ENCODE measurements at regions not wholly inside any gene's neighbourhood (a gene's known extent, or its start where the extent isn't known, plus 50 kb on each side); places are given as distances from the start of the nearest gene placed in this dataset.
"Not testable (repeated sequence)": the region's sequence is repeated elsewhere in the genome, so short reads cannot be mapped to it uniquely, and the experiment has no call there.

- WGBS: 87% methylated on average over 1 of the region's 1 CpG
- no peak overlapping the region for H3K27ac ChIP-seq (ENCODE audit: low read depth)
- H3K4me3 ChIP-seq (ENCODE audit: low read depth, low read length): no peak overlapping the region
- no peak for DNase-seq (ENCODE audit: extremely low spot score)
- H3K4me1 ChIP-seq (ENCODE audit: insufficient read depth): no peaks in the 10 kb centered on the region
- no peaks in the 10 kb centered on the region for H3K36me3 ChIP-seq (ENCODE audit: insufficient read depth)
Observed at GRCh38 chr19:30854207-30854606, 482.0 kb downstream of the ZNF536 start.

- no peaks in the 10 kb centered on the region for H3K4me1 ChIP-seq (ENCODE audit: insufficient read depth)
- WGBS: 98% methylated on average over 3 of the region's 3 CpGs
- DNase-seq (ENCODE audit: extremely low spot score): no peak
Observed at GRCh38 chr19:30853036-30853435, 480.9 kb downstream of the ZNF536 start.

GRCh38 chr19:30852168-30852567 lies 480.0 kb downstream of the ZNF536 start:
- Histone ChIP-seq H3K27ac (ENCODE audit: low read depth) (no peak overlapping the region), H3K4me3 (ENCODE audit: low read depth, low read length) (no peak overlapping the region), H3K4me1 (ENCODE audit: insufficient read depth) (no peaks in the 10 kb centered on the region), H3K36me3 (ENCODE audit: insufficient read depth) (no peaks in the 10 kb centered on the region)
- no peak for DNase-seq (ENCODE audit: extremely low spot score)
- 94% methylated on average over 10 of the region's 10 CpGs for WGBS

More at GRCh38 chr19:30853036-30853435, 480.9 kb downstream of the ZNF536 start:
- Histone ChIP-seq H3K27ac (ENCODE audit: low read depth) (no peak overlapping the region), H3K4me3 (ENCODE audit: low read depth, low read length) (no peak overlapping the region), H3K36me3 (ENCODE audit: insufficient read depth) (no peaks in the 10 kb centered on the region)

DNA sequence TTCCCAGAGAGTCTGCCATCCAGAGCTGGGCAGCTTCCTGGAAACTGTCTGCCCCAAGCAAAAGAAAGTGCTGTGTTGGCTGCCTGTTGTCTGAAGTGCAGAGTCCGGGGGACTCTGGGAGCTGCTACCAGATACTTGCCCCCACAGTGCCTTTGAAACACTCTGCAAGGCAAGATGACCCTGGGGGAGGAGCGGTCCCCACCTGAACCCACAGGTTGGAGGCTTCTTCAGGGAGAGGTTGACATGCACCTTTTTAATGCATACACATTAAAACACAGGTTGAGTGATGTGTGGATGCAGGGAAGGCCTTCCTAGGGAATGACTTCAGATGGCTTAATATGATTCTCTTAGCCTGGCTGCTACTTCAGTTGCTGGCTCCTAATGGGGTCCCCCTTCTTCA lies 479.5 kb downstream of the ZNF536 start:
- Histone ChIP-seq H3K27ac (ENCODE audit: low read depth) (no peak overlapping the region), H3K4me1 (ENCODE audit: insufficient read depth) (no peaks in the 10 kb centered on the region), H3K36me3 (ENCODE audit: insufficient read depth) (no peaks in the 10 kb centered on the region), H3K4me3 (ENCODE audit: low read depth, low read length) (no peak overlapping the region)
- 93% methylated on average over 2 of the region's 2 CpGs for WGBS
- no peak for DNase-seq (ENCODE audit: extremely low spot score)

DNA sequence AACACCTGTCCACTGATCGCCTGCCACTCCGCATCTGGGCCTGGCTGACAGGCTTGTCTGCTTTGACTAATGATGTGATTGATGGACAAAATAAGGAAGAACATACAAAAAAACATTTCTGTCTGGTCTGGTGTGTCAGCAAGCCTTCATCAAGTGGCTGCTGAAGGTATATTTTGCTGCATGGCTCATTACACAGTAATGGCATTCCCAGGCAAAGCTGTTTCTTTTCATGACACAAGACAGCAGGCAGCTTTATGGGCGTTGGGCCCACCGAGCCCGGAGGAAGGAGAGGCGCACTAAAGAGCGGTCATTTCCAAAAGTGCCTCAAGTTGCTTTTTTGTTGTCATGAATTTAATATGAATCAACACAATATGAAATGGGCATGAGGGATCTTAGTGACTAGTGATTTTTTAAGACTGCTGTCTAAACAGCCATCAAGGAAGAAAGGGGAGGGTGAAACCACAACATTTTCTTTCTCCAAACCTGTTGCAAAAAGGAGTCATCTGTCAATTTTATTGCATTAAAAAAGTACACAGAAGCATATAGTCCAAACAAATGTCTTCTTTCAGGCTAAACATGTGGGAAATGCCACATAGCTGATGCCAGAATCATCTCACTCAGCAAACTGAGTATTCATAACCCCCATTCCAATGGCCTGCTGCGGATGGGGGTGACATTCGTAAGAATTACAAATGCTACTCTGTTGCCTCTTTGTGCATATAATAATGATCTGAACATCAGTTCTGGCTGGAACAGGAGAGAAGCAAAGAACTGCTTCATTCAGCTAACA lies 476.6 kb downstream of the ZNF536 start:
- H3K4me3 ChIP-seq (ENCODE audit: low read depth, low read length): no peak overlapping the region
- no peaks in the 10 kb centered on the region for H3K4me1 ChIP-seq (ENCODE audit: insufficient read depth)
- no peak overlapping the region for H3K27ac ChIP-seq (ENCODE audit: low read depth)
- DNase-seq (ENCODE audit: extremely low spot score): no peak
- no peaks in the 10 kb centered on the region for H3K36me3 ChIP-seq (ENCODE audit: insufficient read depth)
- 47% methylated on average over 9 of the region's 9 CpGs for WGBS

GRCh38 chr19:30846102-30846501 lies 473.9 kb downstream of the ZNF536 start:
- 90% methylated on average over 13 of the region's 13 CpGs for WGBS
- no peak overlapping the region for H3K4me3 ChIP-seq (ENCODE audit: low read depth, low read length)
- H3K36me3 ChIP-seq (ENCODE audit: insufficient read depth): no peaks in the 10 kb centered on the region
- DNase-seq (ENCODE audit: extremely low spot score): no peak
- no peaks in the 10 kb centered on the region for H3K4me1 ChIP-seq (ENCODE audit: insufficient read depth)
- H3K27ac ChIP-seq (ENCODE audit: low read depth): no peak overlapping the region

GRCh38 chr19:30842926-30843325 lies 470.7 kb downstream of the ZNF536 start:
- DNase-seq (ENCODE audit: extremely low spot score): no peak
- Histone ChIP-seq H3K36me3 (ENCODE audit: insufficient read depth) (no peaks in the 10 kb centered on the region), H3K4me3 (ENCODE audit: low read depth, low read length) (no peak overlapping the region), H3K27ac (ENCODE audit: low read depth) (no peak overlapping the region), H3K4me1 (ENCODE audit: insufficient read depth) (no peaks in the 10 kb centered on the region)
- WGBS: 88% methylated on average over 8 of the region's 8 CpGs

DNA sequence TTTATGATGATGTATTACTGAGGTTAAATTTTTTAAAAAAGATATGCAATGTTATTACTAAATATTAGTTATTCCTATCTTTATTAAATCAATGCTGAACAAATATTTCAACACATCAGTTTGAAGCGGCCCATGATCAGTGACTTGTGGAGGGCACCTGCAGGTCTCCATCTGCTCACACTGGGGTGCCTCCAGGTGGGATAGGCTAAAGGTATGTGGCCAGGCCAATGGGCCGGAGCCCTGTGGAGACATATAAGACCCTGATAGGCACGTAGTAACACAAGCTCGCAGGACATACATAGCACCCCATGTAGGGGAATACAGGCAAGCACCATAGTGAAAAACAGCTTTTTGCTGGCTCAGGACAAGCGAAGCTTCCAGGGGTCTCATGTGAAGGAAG lies 469.8 kb downstream of the ZNF536 start:
- DNase-seq (ENCODE audit: extremely low spot score): no peak
- Histone ChIP-seq H3K4me3 (ENCODE audit: low read depth, low read length) (no peak overlapping the region), H3K4me1 (ENCODE audit: insufficient read depth) (no peaks in the 10 kb centered on the region), H3K36me3 (ENCODE audit: insufficient read depth) (no peaks in the 10 kb centered on the region), H3K27ac (ENCODE audit: low read depth) (no peak overlapping the region)
- 98% methylated on average over 5 of the region's 5 CpGs for WGBS

- no peak for DNase-seq (ENCODE audit: extremely low spot score)
- WGBS: 76% methylated on average over 5 of the region's 5 CpGs
- no peaks in the 10 kb centered on the region for H3K4me1 ChIP-seq (ENCODE audit: insufficient read depth)
- H3K4me3 ChIP-seq (ENCODE audit: low read depth, low read length): no peak overlapping the region
- H3K36me3 ChIP-seq (ENCODE audit: insufficient read depth): no peaks in the 10 kb centered on the region
- no peak overlapping the region for H3K27ac ChIP-seq (ENCODE audit: low read depth)
Observed at GRCh38 chr19:30830875-30831274, 458.7 kb downstream of the ZNF536 start.

GRCh38 chr19:30825505-30825904 lies 453.3 kb downstream of the ZNF536 start:
- 93% methylated on average over 5 of the region's 5 CpGs for WGBS
- H3K36me3 ChIP-seq (ENCODE audit: insufficient read depth); H3K4me3 ChIP-seq (ENCODE audit: low read depth, low read length): not testable (repeated sequence)

GRCh38 chr19:30824809-30825208 lies 452.6 kb downstream of the ZNF536 start:
- DNase-seq (ENCODE audit: extremely low spot score): no peak
- WGBS: 91% methylated on average over 2 of the region's 2 CpGs
- no peak overlapping the region for H3K27ac ChIP-seq (ENCODE audit: low read depth)

More at GRCh38 chr19:30825505-30825904, 453.3 kb downstream of the ZNF536 start:
- not testable (repeated sequence) for H3K27ac ChIP-seq (ENCODE audit: low read depth); DNase-seq (ENCODE audit: extremely low spot score); H3K4me1 ChIP-seq (ENCODE audit: insufficient read depth)

GRCh38 chr19:30817965-30818567 lies 445.9 kb downstream of the ZNF536 start:
- Histone ChIP-seq H3K4me1 (ENCODE audit: insufficient read depth) (no peaks in the 10 kb centered on the region), H3K4me3 (ENCODE audit: low read depth, low read length) (no peak overlapping the region), H3K36me3 (ENCODE audit: insufficient read depth) (no peaks in the 10 kb centered on the region), H3K27ac (ENCODE audit: low read depth) (no peak overlapping the region)
- 81% methylated on average over 3 of the region's 3 CpGs for WGBS
- no peak for DNase-seq (ENCODE audit: extremely low spot score)

More at GRCh38 chr19:30824809-30825208, 452.6 kb downstream of the ZNF536 start:
- Histone ChIP-seq H3K36me3 (ENCODE audit: insufficient read depth) (no peaks in the 10 kb centered on the region), H3K4me3 (ENCODE audit: low read depth, low read length) (no peak overlapping the region), H3K4me1 (ENCODE audit: insufficient read depth) (no peaks in the 10 kb centered on the region)

- 82% methylated on average over 12 of the region's 12 CpGs for WGBS
- Histone ChIP-seq H3K27ac (ENCODE audit: low read depth) (no peak overlapping the region), H3K4me1 (ENCODE audit: insufficient read depth) (no peaks in the 10 kb centered on the region), H3K4me3 (ENCODE audit: low read depth, low read length) (no peak overlapping the region), H3K36me3 (ENCODE audit: insufficient read depth) (no peaks in the 10 kb centered on the region)
- DNase-seq (ENCODE audit: extremely low spot score): no peak
Observed at GRCh38 chr19:30817197-30817596, 445.0 kb downstream of the ZNF536 start.

- no peaks in the 10 kb centered on the region for H3K4me1 ChIP-seq (ENCODE audit: insufficient read depth)
- H3K4me3 ChIP-seq (ENCODE audit: low read depth, low read length): no peak overlapping the region
- DNase-seq (ENCODE audit: extremely low spot score): no peak
Observed at GRCh38 chr19:30815889-30816580, 443.9 kb downstream of the ZNF536 start.

More at GRCh38 chr19:30815889-30816580, 443.9 kb downstream of the ZNF536 start:
- no peak overlapping the region for H3K27ac ChIP-seq (ENCODE audit: low read depth)
- no peaks in the 10 kb centered on the region for H3K36me3 ChIP-seq (ENCODE audit: insufficient read depth)

Data from urinary bladder (tissue), 3 donors.